ENCODE measurements at regions not wholly inside any gene's neighbourhood (a gene's known extent, or its start where the extent isn't known, plus 50 kb on each side); places are given as distances from the start of the nearest gene placed in this dataset.

- TF ChIP-seq RAD21 (IDR thresholded peaks at IDR 0.05; ENCODE audit: low read length), result no peak
- no peak for TF ChIP-seq RXRA (IDR thresholded peaks at IDR 0.05; ENCODE audit: borderline replicate concordance, low read depth)
- TF ChIP-seq MEF2A (IDR thresholded peaks at IDR 0.05; ENCODE audit: borderline replicate concordance, low read depth), result no peak
- no peak for TF ChIP-seq FOSL2 (IDR thresholded peaks at IDR 0.05; ENCODE audit: borderline replicate concordance, low read depth)
- TF ChIP-seq FOXJ3 (CRISPR knock-in tag; IDR thresholded peaks at IDR 0.05), result no peak
- TF ChIP-seq RCOR1 (IDR thresholded peaks at IDR 0.05; ENCODE audit: low read length), result no peak
- no peak for TF ChIP-seq EZH2phosphoT487 (IDR thresholded peaks at IDR 0.05; ENCODE audit: borderline replicate concordance, low read depth)
- no peak for TF ChIP-seq TEAD4 (IDR thresholded peaks at IDR 0.05; ENCODE audit: borderline replicate concordance, insufficient read depth)
- no peak for TF ChIP-seq ZBTB33 (IDR thresholded peaks at IDR 0.05; ENCODE audit: borderline replicate concordance, low read depth)
- TF ChIP-seq CTCF (IDR thresholded peaks at IDR 0.05), result no peak
- no peak for TF ChIP-seq REST (IDR thresholded peaks at IDR 0.05; ENCODE audit: low read depth, low read length)
- no peak for TF ChIP-seq MAX (IDR thresholded peaks at IDR 0.05; ENCODE audit: low read depth)
- TF ChIP-seq PBX3 (IDR thresholded peaks at IDR 0.05), result no peak
- TF ChIP-seq GABPA (IDR thresholded peaks at IDR 0.05; ENCODE audit: low read depth), result no peak
- TF ChIP-seq TCF12 (IDR thresholded peaks at IDR 0.05), result no peak
- TF ChIP-seq SIN3A (IDR thresholded peaks at IDR 0.05; ENCODE audit: borderline replicate concordance, low read depth, low read length), result no peak
- Histone ChIP-seq H3K4me3 (ENCODE audit: low read depth in 2 of 2, low read length in 1 of 2) (no peak overlapping the region), H3K36me3 (replicated peaks in 1 of 2; ENCODE audit: control insufficient read depth in 1 of 2, insufficient read depth in 2 of 2, low read length in 1 of 2) (no peaks in the 10 kb centered on the region), H3K27ac (ENCODE audit: low read depth in 2 of 2, low read length in 1 of 2) (no peak overlapping the region), H3K4me2 (no peak overlapping the region), H3K9me3 (no peaks in the 10 kb centered on the region), H3F3A (replicated peaks; ENCODE audit: insufficient read depth) (no peaks in the 10 kb centered on the region), H3K27me3 (ENCODE audit: insufficient read depth) (no peaks in the 10 kb centered on the region), H3K9me2 (no peaks in the 10 kb centered on the region), H3K9ac (no peak overlapping the region), H4K20me1 (ENCODE audit: insufficient read depth) (no peaks in the 10 kb centered on the region), H2AFZ (ENCODE audit: low read depth) (no peak overlapping the region), H3K4me1 (ENCODE audit: control insufficient read depth in 1 of 2, insufficient read depth in 2 of 2, low read depth in 1 of 2, low read length in 1 of 2) (no peaks in the 10 kb centered on the region), H3K79me2 (ENCODE audit: insufficient read depth) (no peaks in the 10 kb centered on the region)
- ChIA-PET CTCF (no interaction called here), POLR2A (no interaction called here)
- no peak for DNase-seq
- 0% methylated on average over 2 of the region's 2 CpGs for WGBS (ENCODE audit: low lambda C conversion rate)
Measured at GRCh38 chr13:22871231-22871630, 309.5 kb upstream of the SGCG start.

Data from SK-N-SH (cell line).